H54 (cell line): ENCODE measurements at regions not wholly inside any gene's neighbourhood (a gene's known extent, or its start where the extent isn't known, plus 50 kb on each side); places are given as distances from the start of the nearest gene placed in this dataset.

Source experiments
- DNase-seq: peaks from one replicate; pipeline ENCODE4 v3.0.0; 2011; ENCODE audit warnings: low spot score, mixed read lengths; ENCODE audit not compliant: insufficient read length
- FAIRE-seq: peaks from 3 replicates; lab custom pipeline; 2011; peaks lifted over from hg19 to GRCh38; lab: Jason Lieb, UNC
- POLR2A ChIP-seq: IDR thresholded peaks from 2 replicates; pipeline ENCODE4 v1.6.1; 2011; ENCODE audit warnings: low read depth, mild to moderate bottlenecking, low read length

GRCh38 chr6:51260003-51260402 lies 441.3 kb downstream of the TFAP2B start:
- FAIRE-seq = no peak
- no peak for DNase-seq
- no peak for TF ChIP-seq POLR2A

GRCh38 chr6:51261691-51262090 lies 443.0 kb downstream of the TFAP2B start:
- DNase-seq = no peak
- no peak for FAIRE-seq
- TF ChIP-seq POLR2A = no peak

- FAIRE-seq (no peak), DNase-seq (no peak)
- no peak for TF ChIP-seq POLR2A
Observed at GRCh38 chr6:51265426-51265825, 446.8 kb downstream of the TFAP2B start.

GRCh38 chr6:51266604-51267003 lies 447.9 kb downstream of the TFAP2B start:
- DNase-seq (no peak), FAIRE-seq (no peak)
- no peak for TF ChIP-seq POLR2A

- no peak for TF ChIP-seq POLR2A
- no peak for DNase-seq
- no peak for FAIRE-seq
Observed at GRCh38 chr6:51268666-51269065, 450.0 kb downstream of the TFAP2B start.

GRCh38 chr6:51269876-51270275 lies 451.2 kb downstream of the TFAP2B start:
- FAIRE-seq (no peak), DNase-seq (no peak)
- no peak for TF ChIP-seq POLR2A

GRCh38 chr6:51271615-51272014 lies 452.9 kb downstream of the TFAP2B start:
- DNase-seq (no peak), FAIRE-seq (no peak)
- TF ChIP-seq POLR2A = no peak

- no peak for TF ChIP-seq POLR2A
- FAIRE-seq (no peak), DNase-seq (no peak)
Observed at GRCh38 chr6:51273228-51273961, 454.7 kb downstream of the TFAP2B start.

- FAIRE-seq = no peak
- no peak for TF ChIP-seq POLR2A
- DNase-seq = no peak
Observed at GRCh38 chr6:51277474-51277873, 458.8 kb downstream of the TFAP2B start.

- FAIRE-seq (no peak), DNase-seq (no peak)
- no peak for TF ChIP-seq POLR2A
Observed at GRCh38 chr6:51282026-51282425, 463.4 kb downstream of the TFAP2B start.

GRCh38 chr6:51283723-51284355 lies 465.2 kb downstream of the TFAP2B start:
- DNase-seq (no peak), FAIRE-seq (no peak)
- TF ChIP-seq POLR2A = no peak

GRCh38 chr6:51285876-51286275 lies 467.2 kb downstream of the TFAP2B start:
- TF ChIP-seq POLR2A = no peak
- DNase-seq (no peak), FAIRE-seq (no peak)

GRCh38 chr6:51289041-51289440 lies 470.4 kb downstream of the TFAP2B start:
- DNase-seq (no peak), FAIRE-seq (no peak)
- TF ChIP-seq POLR2A = no peak

- no peak for TF ChIP-seq POLR2A
- FAIRE-seq (no peak), DNase-seq (no peak)
Observed at GRCh38 chr6:51292659-51293058, 474.0 kb downstream of the TFAP2B start.
